SK-N-SH (cell line): ENCODE measurements at regions not wholly inside any gene's neighbourhood (a gene's known extent, or its start where the extent isn't known, plus 50 kb on each side); places are given as distances from the start of the nearest gene placed in this dataset.
"Not testable (repeated sequence)": the region's sequence is repeated elsewhere in the genome, so short reads cannot be mapped to it uniquely, and the experiment has no call there.

ENCODE experiments used
- CTCF ChIA-PET: fragments of 300-600, 350-600 bp; formaldehyde crosslinking; extraction: SDS; loops from one replicate; lab custom pipeline; 2021; lab: Yijun Ruan, JAX
- POLR2A ChIA-PET: fragments of 350-600 bp; sonication (Branson Sonifier 250); formaldehyde crosslinking; extraction: SDS; loops from one replicate; lab custom pipeline; 2020; ENCODE audit warnings: antibody characterized with exemption, inconsistent platforms; lab: Yijun Ruan, JAX
- DNase-seq: peaks from one replicate; pipeline ENCODE4 v3.0.0; 2012
- H2AFZ ChIP-seq: fragments of 200-600 bp; sonication (generic); 2 replicates; pipeline ENCODE4 v1.8.1; 2016; ENCODE audit warnings: antibody characterized with exemption, mild to moderate bottlenecking, low read depth
- H3F3A ChIP-seq: fragments of 200-600 bp; sonication (generic); replicated peaks from 2 replicates; pipeline ENCODE3; 2016; ENCODE audit warnings: antibody characterized with exemption, mild to moderate bottlenecking; ENCODE audit not compliant: insufficient read depth
- H3K27ac ChIP-seq, 2 experiments: fragments of 200-500 bp in 1 of 2; fragments of 200-600 bp in 1 of 2; sonication (Bioruptor generic) in 1 of 2; sonication (generic), shearing (Covaris generic) in 1 of 2; 2 replicates each; pipeline versions ENCODE4 v1.5.1 to v1.6.1; 2014 to 2016; ENCODE audit warnings: low read depth in 2 of 2, inconsistent platforms in 1 of 2, low read length in 1 of 2, mild to moderate bottlenecking in 1 of 2, mixed read lengths in 1 of 2
- H3K27me3 ChIP-seq: fragments of 200-600 bp; sonication (generic), shearing (Covaris generic); 2 replicates; pipeline ENCODE4 v1.6.1; 2016; ENCODE audit warnings: mixed run types; ENCODE audit not compliant: insufficient read depth
- H3K36me3 ChIP-seq, 2 experiments: fragments of 200-500 bp in 1 of 2; fragments of 200-600 bp in 1 of 2; sonication (Bioruptor generic) in 1 of 2; sonication (generic) in 1 of 2; replicated peaks in 1 of 2; 2 replicates each; pipeline versions ENCODE3 to v1.5.1; 2014 to 2016; ENCODE audit warnings: low read length in 1 of 2, mild to moderate bottlenecking in 1 of 2; ENCODE audit not compliant: insufficient read depth in 2 of 2, control insufficient read depth in 1 of 2
- H3K4me1 ChIP-seq, 2 experiments: fragments of 200-500 bp in 1 of 2; fragments of 200-600 bp in 1 of 2; sonication (Bioruptor generic) in 1 of 2; sonication (generic), shearing (Covaris generic) in 1 of 2; 2 replicates each; pipeline versions ENCODE4 v1.5.1 to v1.6.1; 2014 to 2016; ENCODE audit warnings: low read depth in 1 of 2, low read length in 1 of 2, mixed run types in 1 of 2; ENCODE audit not compliant: insufficient read depth in 2 of 2, control insufficient read depth in 1 of 2
- H3K4me2 ChIP-seq: fragments of 200-600 bp; sonication (generic), shearing (Covaris generic); 2 replicates; pipeline ENCODE4 v1.6.1; 2017; ENCODE audit warnings: mixed run types
- H3K4me3 ChIP-seq, 2 experiments: fragments of 200-500 bp in 1 of 2; fragments of 200-600 bp in 1 of 2; sonication (Bioruptor generic) in 1 of 2; sonication (generic), shearing (Covaris generic) in 1 of 2; 2 replicates each; pipeline versions ENCODE4 v1.5.1 to v1.8.1; 2014 to 2016; ENCODE audit warnings: low read depth in 2 of 2, inconsistent platforms in 1 of 2, low read length in 1 of 2, mild to moderate bottlenecking in 1 of 2, mixed read lengths in 1 of 2, moderate library complexity in 1 of 2
- H3K79me2 ChIP-seq: fragments of 200-600 bp; sonication (generic); 2 replicates; pipeline ENCODE4 v1.8.1; 2017; ENCODE audit warnings: mild to moderate bottlenecking; ENCODE audit not compliant: insufficient read depth
- H3K9ac ChIP-seq: fragments of 200-600 bp; sonication (generic); 2 replicates; pipeline ENCODE4 v1.6.1; 2017; ENCODE audit warnings: mixed run types
- H3K9me2 ChIP-seq: fragments of 200-600 bp; sonication (generic); 2 replicates; pipeline ENCODE4 v1.6.1; 2017; ENCODE audit warnings: mixed run types
- H3K9me3 ChIP-seq: fragments of 200-600 bp; sonication (generic); 2 replicates; pipeline ENCODE4 v1.6.1; 2017; ENCODE audit warnings: mixed run types, mild to moderate bottlenecking, moderate library complexity
- H4K20me1 ChIP-seq: fragments of 200-600 bp; sonication (generic); 2 replicates; pipeline ENCODE4 v1.6.1; 2017; ENCODE audit warnings: mild to moderate bottlenecking, mixed run types; ENCODE audit not compliant: insufficient read depth
- FOSL2 ChIP-seq: IDR thresholded peaks from 2 replicates; pipeline ENCODE4 v1.4.0; 2012; ENCODE audit warnings: low read depth, mild to moderate bottlenecking, moderate library complexity, borderline replicate concordance
- FOXJ3 ChIP-seq: sonication (generic); formaldehyde crosslinking; IDR thresholded peaks from 2 replicates; pipeline ENCODE4 v1.5.1; 2020; ENCODE audit warnings: mild to moderate bottlenecking, missing genetic modification reagents
- MXI1 ChIP-seq: IDR thresholded peaks from 2 replicates; pipeline ENCODE4 v1.6.1; 2012; ENCODE audit warnings: mild to moderate bottlenecking, low read depth, low read length, improper control_type of control experiment
- NRF1 ChIP-seq: IDR thresholded peaks from 2 replicates; pipeline ENCODE4 v1.6.1; 2012; ENCODE audit warnings: low read depth, mild to moderate bottlenecking, low read length
- RAD21 ChIP-seq: IDR thresholded peaks from 2 replicates; pipeline ENCODE4 v1.6.1; 2012; ENCODE audit warnings: mild to moderate bottlenecking, low read length
- RCOR1 ChIP-seq: fragments of 150-350 bp; IDR thresholded peaks from 2 replicates; pipeline ENCODE4 v1.6.1; 2017; ENCODE audit warnings: antibody characterized with exemption, low read length
- REST ChIP-seq: IDR thresholded peaks from 2 replicates; pipeline ENCODE4 v1.6.1; 2012; ENCODE audit warnings: mild to moderate bottlenecking, low read depth, low read length, moderate library complexity
- RXRA ChIP-seq: IDR thresholded peaks from 2 replicates; pipeline ENCODE4 v1.4.0; 2012; ENCODE audit warnings: low read depth, mild to moderate bottlenecking, borderline replicate concordance
- ZBTB33 ChIP-seq: IDR thresholded peaks from 2 replicates; pipeline ENCODE4 v1.4.0; 2012; ENCODE audit warnings: low read depth, borderline replicate concordance
- WGBS: methylation state at CpG from one replicate; pipeline ENCODE4 v1.1.6; 2017; ENCODE audit warnings: low lambda C conversion rate; 5-methylcytosine and 5-hydroxymethylcytosine counted together

GRCh38 chr1:182317611-182318161, 73.9 kb downstream of the GLUL start:
- POLR2A ChIA-PET = no interaction called here
- Histone ChIP-seq H3K9me2 (no peaks in the 10 kb centered on the region), H4K20me1 (no peaks in the 10 kb centered on the region), H3K27ac (no peak overlapping the region), H3K4me2 (no peak overlapping the region), H3K27me3 (no peaks in the 10 kb centered on the region), H3K4me3 (no peak overlapping the region), H3K9me3 (no peaks in the 10 kb centered on the region), H3K36me3 (no peaks in the 10 kb centered on the region), H3K4me1 (no peaks in the 10 kb centered on the region; a peak in 1 of 4 replicates), H2AFZ (no peak overlapping the region), H3K79me2 (no peaks in the 10 kb centered on the region), H3K9ac (no peak overlapping the region), H3F3A (no peaks in the 10 kb centered on the region)
- TF ChIP-seq FOSL2 (no peak), NRF1 (no peak), ZBTB33 (no peak)
- WGBS = 42% methylated on average over 1 of the region's 1 CpG
- DNase-seq = no peak
- CTCF ChIA-PET = interaction anchor here (1.0 kb wide), 1 partner anchor 233 kb away, joined by 3 read pairs; no protein-coding TSS in a partner anchor

GRCh38 chr1:182316454-182316853, 75.1 kb downstream of the GLUL start:
- H3K4me2 ChIP-seq, H3K36me3 ChIP-seq, POLR2A ChIA-PET, H3K9ac ChIP-seq, H3K9me2 ChIP-seq, H3K79me2 ChIP-seq, H3F3A ChIP-seq, H3K4me1 ChIP-seq, H3K27me3 ChIP-seq, H3K4me3 ChIP-seq, H3K27ac ChIP-seq, H4K20me1 ChIP-seq, DNase-seq, H2AFZ ChIP-seq, H3K9me3 ChIP-seq, CTCF ChIA-PET: not testable (repeated sequence)
- WGBS = 31% methylated on average over 3 of the region's 3 CpGs

- H3K9me3 ChIP-seq = no peaks in the 10 kb centered on the region
- CTCF ChIA-PET = no interaction called here
- no peaks in the 10 kb centered on the region for H3K79me2 ChIP-seq
- H3K4me3 ChIP-seq = no peak overlapping the region
- no peaks in the 10 kb centered on the region for H3F3A ChIP-seq
- no peak overlapping the region for H3K27ac ChIP-seq
- no peaks in the 10 kb centered on the region for H3K36me3 ChIP-seq
- no peak overlapping the region for H3K4me2 ChIP-seq
- DNase-seq = no peak
- TF ChIP-seq FOXJ3 (CRISPR knock-in tag) (no peak), REST (no peak), RAD21 (no peak), RXRA (no peak), RCOR1 (no peak), MXI1 (no peak)
- TF ChIP-seq, all 33 proteins: peak for 0
- Histone ChIP-seq H2AFZ (no peak overlapping the region), H3K9ac (no peak overlapping the region), H4K20me1 (no peaks in the 10 kb centered on the region), H3K4me1 (no peaks in the 10 kb centered on the region; a peak in 1 of 4 replicates), H3K27me3 (no peaks in the 10 kb centered on the region), H3K9me2 (no peaks in the 10 kb centered on the region)
- POLR2A ChIA-PET = no interaction called here
- 26% methylated on average over 5 of the region's 5 CpGs for WGBS
Measured at GRCh38 chr1:182315167-182315556, 76.4 kb downstream of the GLUL start.
